ENCODE measurements at regions not wholly inside any gene's neighbourhood (a gene's known extent, or its start where the extent isn't known, plus 50 kb on each side); places are given as distances from the start of the nearest gene placed in this dataset.
"Not testable (repeated sequence)": the region's sequence is repeated elsewhere in the genome, so short reads cannot be mapped to it uniquely, and the experiment has no call there.

- Mint-ChIP-seq H3K9me3 (ENCODE audit: low read depth) (peaks cover 2% of the 10 kb centered on the region), H3K4me1 (no peaks in the 10 kb centered on the region), H3K27ac (no peak overlapping the region), H3K27me3 (no peaks in the 10 kb centered on the region), H3K36me3 (ENCODE audit: low read depth) (no peaks in the 10 kb centered on the region), H3K4me3 (no peak overlapping the region)
- ATAC-seq = no peak
- POLR2A ChIA-PET = no interaction called here
- DNase-seq = no peak
- intact Hi-C loops (cut with DNase I, micrococcal nuclease) = no loop called here
- CTCF ChIA-PET = no interaction called here
Measured at GRCh38 chr3:103227651-103228050, 792.8 kb downstream of the ZPLD1 start.

- Mint-ChIP-seq H3K27me3 (no peaks in the 10 kb centered on the region), H3K9me3 (ENCODE audit: low read depth) (peaks cover 5% of the 10 kb centered on the region), H3K27ac (no peak overlapping the region), H3K4me3 (no peak overlapping the region), H3K4me1 (no peaks in the 10 kb centered on the region), H3K36me3 (ENCODE audit: low read depth) (no peaks in the 10 kb centered on the region)
- DNase-seq = no peak
- intact Hi-C loops (cut with DNase I, micrococcal nuclease) = no loop called here
- no peak for ATAC-seq
- CTCF ChIA-PET = interaction anchor here (0.9 to 1.1 kb wide), 2 partner anchors 9 to 26 kb away, joined by 3 read pairs; no protein-coding TSS in a partner anchor
- POLR2A ChIA-PET = no interaction called here
Measured at GRCh38 chr3:103247459-103247858, 812.6 kb downstream of the ZPLD1 start.

GRCh38 chr3:103254827-103255226 lies 820.0 kb downstream of the ZPLD1 start:
- POLR2A ChIA-PET; ATAC-seq; DNase-seq; H3K4me3 Mint-ChIP-seq; H3K9me3 Mint-ChIP-seq (ENCODE audit: low read depth); intact Hi-C loops (cut with DNase I, micrococcal nuclease); CTCF ChIA-PET; H3K36me3 Mint-ChIP-seq (ENCODE audit: low read depth); H3K4me1 Mint-ChIP-seq; H3K27me3 Mint-ChIP-seq; H3K27ac Mint-ChIP-seq: not testable (repeated sequence)

- DNase-seq = no peak
- Mint-ChIP-seq H3K4me3 (no peak overlapping the region), H3K9me3 (ENCODE audit: low read depth) (peaks cover 19% of the 10 kb centered on the region), H3K27me3 (no peaks in the 10 kb centered on the region), H3K4me1 (no peaks in the 10 kb centered on the region), H3K36me3 (ENCODE audit: low read depth) (no peaks in the 10 kb centered on the region), H3K27ac (no peak overlapping the region)
- POLR2A ChIA-PET = no interaction called here
- CTCF ChIA-PET = no interaction called here
- intact Hi-C loops (cut with DNase I, micrococcal nuclease) = no loop called here
- ATAC-seq = no peak
Measured at GRCh38 chr3:103269287-103269686, 834.5 kb downstream of the ZPLD1 start.

GRCh38 chr3:103271575-103271974 lies 836.8 kb downstream of the ZPLD1 start:
- no peaks in the 10 kb centered on the region for H3K36me3 Mint-ChIP-seq (ENCODE audit: low read depth)
- ATAC-seq = no peak
- no peak overlapping the region for H3K4me3 Mint-ChIP-seq
- POLR2A ChIA-PET = no interaction called here
- no peaks in the 10 kb centered on the region for H3K4me1 Mint-ChIP-seq
- no peak for DNase-seq
- intact Hi-C loops (cut with DNase I, micrococcal nuclease) = no loop called here
- H3K27ac Mint-ChIP-seq = no peak overlapping the region
- CTCF ChIA-PET = no interaction called here
- no peaks in the 10 kb centered on the region for H3K27me3 Mint-ChIP-seq
- H3K9me3 Mint-ChIP-seq (ENCODE audit: low read depth) = peaks cover 19% of the 10 kb centered on the region

GRCh38 chr3:103295974-103296570 lies 861.3 kb downstream of the ZPLD1 start:
- Mint-ChIP-seq H3K27ac (no peak overlapping the region), H3K36me3 (ENCODE audit: low read depth) (no peaks in the 10 kb centered on the region), H3K4me3 (no peak overlapping the region), H3K27me3 (no peaks in the 10 kb centered on the region), H3K4me1 (no peaks in the 10 kb centered on the region), H3K9me3 (ENCODE audit: low read depth) (peaks cover 2% of the 10 kb centered on the region)
- DNase-seq (no peak), ATAC-seq (no peak)
- ChIA-PET CTCF (interaction anchor here (0.6 kb wide), 1 partner anchor 32 kb away, joined by 3 read pairs; no protein-coding TSS in a partner anchor), POLR2A (no interaction called here)
- intact Hi-C loops (cut with DNase I, micrococcal nuclease) = no loop called here

- CTCF ChIA-PET; H3K36me3 Mint-ChIP-seq (ENCODE audit: low read depth); ATAC-seq: not testable (repeated sequence)
Measured at GRCh38 chr3:103297502-103297901, 862.7 kb downstream of the ZPLD1 start.

GRCh38 chr3:103306104-103306503 lies 871.3 kb downstream of the ZPLD1 start:
- intact Hi-C loops (cut with DNase I, micrococcal nuclease) = no loop called here
- H3K36me3 Mint-ChIP-seq (ENCODE audit: low read depth) = no peaks in the 10 kb centered on the region
- H3K27ac Mint-ChIP-seq = no peak overlapping the region
- ChIA-PET POLR2A (no interaction called here), CTCF (no interaction called here)
- DNase-seq (no peak), ATAC-seq (no peak)
- no peak overlapping the region for H3K4me3 Mint-ChIP-seq
- no peaks in the 10 kb centered on the region for H3K27me3 Mint-ChIP-seq
- H3K9me3 Mint-ChIP-seq (ENCODE audit: low read depth) = peaks cover 4% of the 10 kb centered on the region
- no peaks in the 10 kb centered on the region for H3K4me1 Mint-ChIP-seq

More at GRCh38 chr3:103297502-103297901, 862.7 kb downstream of the ZPLD1 start:
- H3K4me1 Mint-ChIP-seq; POLR2A ChIA-PET; intact Hi-C loops (cut with DNase I, micrococcal nuclease); H3K9me3 Mint-ChIP-seq (ENCODE audit: low read depth); H3K27ac Mint-ChIP-seq; H3K4me3 Mint-ChIP-seq; DNase-seq; H3K27me3 Mint-ChIP-seq: not testable (repeated sequence)

GRCh38 chr3:103308921-103309320 lies 874.1 kb downstream of the ZPLD1 start:
- Mint-ChIP-seq H3K27ac (no peak overlapping the region), H3K36me3 (ENCODE audit: low read depth) (no peaks in the 10 kb centered on the region), H3K9me3 (ENCODE audit: low read depth) (no peaks in the 10 kb centered on the region), H3K27me3 (no peaks in the 10 kb centered on the region), H3K4me3 (no peak overlapping the region), H3K4me1 (no peaks in the 10 kb centered on the region)
- DNase-seq = no peak
- intact Hi-C loops (cut with DNase I, micrococcal nuclease) = no loop called here
- ATAC-seq = no peak
- POLR2A ChIA-PET = no interaction called here
- CTCF ChIA-PET = no interaction called here

- intact Hi-C loops (cut with DNase I, micrococcal nuclease) = no loop called here
- no peaks in the 10 kb centered on the region for H3K4me1 Mint-ChIP-seq
- POLR2A ChIA-PET = no interaction called here
- CTCF ChIA-PET = no interaction called here
- ATAC-seq (no peak), DNase-seq (no peak)
- no peaks in the 10 kb centered on the region for H3K36me3 Mint-ChIP-seq (ENCODE audit: low read depth)
- peaks cover 3% of the 10 kb centered on the region for H3K9me3 Mint-ChIP-seq (ENCODE audit: low read depth)
- H3K27me3 Mint-ChIP-seq = no peaks in the 10 kb centered on the region
- no peak overlapping the region for H3K27ac Mint-ChIP-seq
- H3K4me3 Mint-ChIP-seq = no peak overlapping the region
Measured at GRCh38 chr3:103319912-103320311, 885.1 kb downstream of the ZPLD1 start.

- Mint-ChIP-seq H3K36me3 (ENCODE audit: low read depth) (no peaks in the 10 kb centered on the region), H3K27ac (no peak overlapping the region), H3K4me1 (no peaks in the 10 kb centered on the region), H3K9me3 (ENCODE audit: low read depth) (no peaks in the 10 kb centered on the region), H3K4me3 (no peak overlapping the region), H3K27me3 (no peaks in the 10 kb centered on the region)
- ATAC-seq (no peak), DNase-seq (no peak)
- CTCF ChIA-PET = no interaction called here
- POLR2A ChIA-PET = no interaction called here
- intact Hi-C loops (cut with DNase I, micrococcal nuclease) = no loop called here
Measured at GRCh38 chr3:103337179-103337845, 902.5 kb downstream of the ZPLD1 start.

- Mint-ChIP-seq H3K27ac (no peak overlapping the region), H3K9me3 (ENCODE audit: low read depth) (no peaks in the 10 kb centered on the region), H3K4me1 (no peaks in the 10 kb centered on the region), H3K27me3 (no peaks in the 10 kb centered on the region), H3K36me3 (ENCODE audit: low read depth) (no peaks in the 10 kb centered on the region), H3K4me3 (no peak overlapping the region)
- POLR2A ChIA-PET = no interaction called here
- DNase-seq (no peak), ATAC-seq (no peak)
- CTCF ChIA-PET = no interaction called here
- intact Hi-C loops (cut with DNase I, micrococcal nuclease) = no loop called here
Measured at GRCh38 chr3:103341078-103341606, 906.3 kb downstream of the ZPLD1 start.
